Astrocyte (in vitro differentiated cells and primary cell): ENCODE measurements at regions not wholly inside any gene's neighbourhood (a gene's known extent, or its start where the extent isn't known, plus 50 kb on each side); places are given as distances from the start of the nearest gene placed in this dataset.

Experiments
- DNase-seq: peaks from one replicate; pipeline ENCODE4 v3.0.0-alpha.2; 2010; ENCODE audit warnings: low read depth
- FAIRE-seq: peaks from 2 replicates; lab custom pipeline; 2011; peaks lifted over from hg19 to GRCh38; lab: Jason Lieb, UNC
- H2AFZ ChIP-seq: 2 replicates; pipeline ENCODE4 v1.6.0; 2012; ENCODE audit warnings: low read depth, low read length, inconsistent platforms
- H3K27ac ChIP-seq: 2 replicates; pipeline ENCODE4 v1.5.1; 2011; ENCODE audit warnings: low read depth, low read length, inconsistent platforms
- H3K27me3 ChIP-seq: 2 replicates; pipeline ENCODE4 v1.6.0; 2011; ENCODE audit warnings: low read length, inconsistent platforms; ENCODE audit not compliant: insufficient read depth
- H3K36me3 ChIP-seq: 2 replicates; pipeline ENCODE4 v1.5.1; 2011; ENCODE audit warnings: low read length, inconsistent platforms; ENCODE audit not compliant: insufficient read depth
- H3K4me1 ChIP-seq: 2 replicates; pipeline ENCODE4 v1.5.1; 2011; ENCODE audit warnings: low read length, inconsistent platforms; ENCODE audit not compliant: insufficient read depth
- H3K4me2 ChIP-seq: 2 replicates; pipeline ENCODE4 v1.6.0; 2012; ENCODE audit warnings: low read length, inconsistent platforms
- H3K4me3 ChIP-seq: 2 replicates; pipeline ENCODE4 v1.5.1; 2011; ENCODE audit warnings: low read depth, mild to moderate bottlenecking, low read length, inconsistent platforms; ENCODE audit not compliant: insufficient read depth
- H3K79me2 ChIP-seq: 2 replicates; pipeline ENCODE4 v1.6.0; 2012; ENCODE audit warnings: mild to moderate bottlenecking, low read length, inconsistent platforms; ENCODE audit not compliant: insufficient read depth
- H3K9ac ChIP-seq: 2 replicates; pipeline ENCODE4 v1.6.0; 2012; ENCODE audit warnings: mild to moderate bottlenecking, low read length, inconsistent platforms
- H3K9me3 ChIP-seq: 2 replicates; pipeline ENCODE4 v1.5.1; 2012; ENCODE audit warnings: low read depth, mild to moderate bottlenecking, low read length, inconsistent platforms; ENCODE audit not compliant: insufficient read depth
- H4K20me1 ChIP-seq: 2 replicates; pipeline ENCODE4 v1.6.0; 2012; ENCODE audit warnings: low read length, inconsistent platforms; ENCODE audit not compliant: insufficient read depth
- H3K27ac Mint-ChIP-seq: one replicate; pipeline ENCODE4 v1.8.0; 2021; ENCODE audit warnings: mild to moderate bottlenecking, mixed read lengths; ENCODE audit not compliant: unreplicated experiment
- H3K27me3 Mint-ChIP-seq: one replicate; pipeline ENCODE4 v1.8.0; 2021; ENCODE audit warnings: low read depth, mixed read lengths; ENCODE audit not compliant: unreplicated experiment
- H3K36me3 Mint-ChIP-seq: one replicate; pipeline ENCODE4 v1.8.0; 2021; ENCODE audit warnings: low read depth, mixed read lengths; ENCODE audit not compliant: unreplicated experiment
- H3K4me1 Mint-ChIP-seq: one replicate; pipeline ENCODE4 v1.8.0; 2021; ENCODE audit warnings: low read depth, mixed read lengths; ENCODE audit not compliant: unreplicated experiment
- H3K4me3 Mint-ChIP-seq: one replicate; pipeline ENCODE4 v1.8.0; 2021; ENCODE audit warnings: mild to moderate bottlenecking, moderate library complexity, mixed read lengths; ENCODE audit not compliant: unreplicated experiment
- H3K9me3 Mint-ChIP-seq: one replicate; pipeline ENCODE4 v1.8.0; 2021; ENCODE audit warnings: mild to moderate bottlenecking, mixed read lengths; ENCODE audit not compliant: unreplicated experiment
- EZH2 ChIP-seq: IDR thresholded peaks from 2 replicates; pipeline ENCODE4 v1.6.1; 2012; ENCODE audit warnings: mild to moderate bottlenecking, low read length, inconsistent platforms; ENCODE audit not compliant: insufficient read depth
- TF ChIP-seq, protein P1 (sequence below): IDR thresholded peaks from 2 replicates; pipeline ENCODE4 v1.5.1; 2011; ENCODE audit warnings: low read depth, mild to moderate bottlenecking, inconsistent platforms, low read length, moderate library complexity; ENCODE audit not compliant: insufficient read depth

- H3K4me2 ChIP-seq = no peak overlapping the region
- H3K36me3 ChIP-seq = no peaks in the 10 kb centered on the region
- no peak overlapping the region for H2AFZ ChIP-seq
- H4K20me1 ChIP-seq = no peaks in the 10 kb centered on the region
- TF ChIP-seq, protein P1, sequence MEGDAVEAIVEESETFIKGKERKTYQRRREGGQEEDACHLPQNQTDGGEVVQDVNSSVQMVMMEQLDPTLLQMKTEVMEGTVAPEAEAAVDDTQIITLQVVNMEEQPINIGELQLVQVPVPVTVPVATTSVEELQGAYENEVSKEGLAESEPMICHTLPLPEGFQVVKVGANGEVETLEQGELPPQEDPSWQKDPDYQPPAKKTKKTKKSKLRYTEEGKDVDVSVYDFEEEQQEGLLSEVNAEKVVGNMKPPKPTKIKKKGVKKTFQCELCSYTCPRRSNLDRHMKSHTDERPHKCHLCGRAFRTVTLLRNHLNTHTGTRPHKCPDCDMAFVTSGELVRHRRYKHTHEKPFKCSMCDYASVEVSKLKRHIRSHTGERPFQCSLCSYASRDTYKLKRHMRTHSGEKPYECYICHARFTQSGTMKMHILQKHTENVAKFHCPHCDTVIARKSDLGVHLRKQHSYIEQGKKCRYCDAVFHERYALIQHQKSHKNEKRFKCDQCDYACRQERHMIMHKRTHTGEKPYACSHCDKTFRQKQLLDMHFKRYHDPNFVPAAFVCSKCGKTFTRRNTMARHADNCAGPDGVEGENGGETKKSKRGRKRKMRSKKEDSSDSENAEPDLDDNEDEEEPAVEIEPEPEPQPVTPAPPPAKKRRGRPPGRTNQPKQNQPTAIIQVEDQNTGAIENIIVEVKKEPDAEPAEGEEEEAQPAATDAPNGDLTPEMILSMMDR = no peak
- TF ChIP-seq EZH2 = no peak
- Mint-ChIP-seq H3K9me3 (no peaks in the 10 kb centered on the region), H3K4me1 (no peaks in the 10 kb centered on the region), H3K27me3 (peaks cover 6% of the 10 kb centered on the region), H3K4me3 (no peak overlapping the region), H3K27ac (no peak overlapping the region), H3K36me3 (no peaks in the 10 kb centered on the region)
- no peak for DNase-seq
- H3K4me3 ChIP-seq = no peak overlapping the region
- no peak overlapping the region for H3K27ac ChIP-seq
- H3K9ac ChIP-seq = no peak overlapping the region
- no peak for FAIRE-seq
- H3K9me3 ChIP-seq = no peaks in the 10 kb centered on the region
- H3K79me2 ChIP-seq = no peaks in the 10 kb centered on the region
- H3K27me3 ChIP-seq = no peaks in the 10 kb centered on the region
- H3K4me1 ChIP-seq = no peaks in the 10 kb centered on the region
These were observed 272.9 kb downstream of the UTP18 start for GRCh38 chr17:51533219-51533618.

DNA sequence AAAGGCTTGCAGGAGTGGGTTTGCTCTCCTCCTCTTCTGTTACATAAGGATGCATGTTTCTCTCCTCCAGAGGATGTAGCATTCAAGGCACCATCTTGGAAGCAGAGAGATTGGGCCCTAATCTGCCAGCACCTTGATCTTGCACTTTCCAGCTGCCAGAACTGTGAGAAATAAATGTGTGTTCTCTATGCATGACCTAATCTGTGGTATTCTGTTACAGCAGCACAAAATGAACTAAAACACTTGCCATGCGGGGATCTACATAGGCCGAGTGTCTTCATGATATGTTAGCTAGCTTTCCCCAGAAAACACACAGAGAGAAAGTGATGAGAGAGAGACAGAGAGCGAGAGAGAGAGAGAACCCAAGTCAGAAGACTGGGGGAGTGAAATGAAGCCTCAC lies 273.5 kb downstream of the UTP18 start:
- Histone ChIP-seq H3K4me2 (no peak overlapping the region), H3K27me3 (no peaks in the 10 kb centered on the region), H3K79me2 (no peaks in the 10 kb centered on the region), H3K9ac (no peak overlapping the region), H3K27ac (no peak overlapping the region), H3K36me3 (no peaks in the 10 kb centered on the region), H3K9me3 (no peaks in the 10 kb centered on the region), H4K20me1 (no peaks in the 10 kb centered on the region), H3K4me1 (no peaks in the 10 kb centered on the region), H3K4me3 (no peak overlapping the region), H2AFZ (no peak overlapping the region)
- Mint-ChIP-seq H3K36me3 (no peaks in the 10 kb centered on the region), H3K4me3 (no peak overlapping the region), H3K4me1 (no peaks in the 10 kb centered on the region), H3K27me3 (peaks cover 6% of the 10 kb centered on the region), H3K9me3 (no peaks in the 10 kb centered on the region), H3K27ac (no peak overlapping the region)
- TF ChIP-seq EZH2 = no peak
- TF ChIP-seq, protein P1 = no peak
- FAIRE-seq (no peak), DNase-seq (no peak)

- peaks cover 7% of the 10 kb centered on the region for H3K27me3 Mint-ChIP-seq
- Histone ChIP-seq H3K79me2 (no peaks in the 10 kb centered on the region), H4K20me1 (no peaks in the 10 kb centered on the region), H3K27me3 (no peaks in the 10 kb centered on the region), H2AFZ (no peak overlapping the region), H3K4me1 (no peaks in the 10 kb centered on the region), H3K4me2 (no peak overlapping the region), H3K9me3 (no peaks in the 10 kb centered on the region), H3K36me3 (no peaks in the 10 kb centered on the region), H3K27ac (no peak overlapping the region), H3K4me3 (no peak overlapping the region), H3K9ac (no peak overlapping the region)
- no peak overlapping the region for H3K4me3 Mint-ChIP-seq
- no peak overlapping the region for H3K27ac Mint-ChIP-seq
- no peaks in the 10 kb centered on the region for H3K9me3 Mint-ChIP-seq
- no peak for TF ChIP-seq EZH2
- TF ChIP-seq, protein P1 = no peak
- no peak for DNase-seq
- no peaks in the 10 kb centered on the region for H3K4me1 Mint-ChIP-seq
- no peak for FAIRE-seq
- H3K36me3 Mint-ChIP-seq = no peaks in the 10 kb centered on the region
These were observed 276.3 kb downstream of the UTP18 start for GRCh38 chr17:51536627-51537026.
